Stimulated activated CD4-positive, alpha-beta T cell treated with anti-CD3 and anti-CD28 coated beads, Interleukin-12 subunit alpha, Interleukin-12 subunit beta, amount 100 ng/mL, for 4 hours (primary cell): ENCODE measurements at regions not wholly inside any gene's neighbourhood (a gene's known extent, or its start where the extent isn't known, plus 50 kb on each side); places are given as distances from the start of the nearest gene placed in this dataset.

Source experiments
- DNase-seq: peaks from one replicate; pipeline ENCODE4 v3.0.0-alpha.2; 2020

GRCh38 chr16:79365702-79366101, 234.8 kb downstream of the MAF start:
- DNase-seq = no peak

- no peak for DNase-seq
Observed at GRCh38 chr16:79363484-79363883, 237.1 kb downstream of the MAF start.

- no peak for DNase-seq
Observed at GRCh38 chr16:79363035-79363434, 237.5 kb downstream of the MAF start.

GRCh38 chr16:79362300-79362970, 238.1 kb downstream of the MAF start:
- DNase-seq = no peak

GRCh38 chr16:79361132-79361751, 239.3 kb downstream of the MAF start:
- no peak for DNase-seq

GRCh38 chr16:79360267-79360666, 240.3 kb downstream of the MAF start:
- DNase-seq = no peak

- DNase-seq = no peak
Observed at GRCh38 chr16:79359082-79359481, 241.5 kb downstream of the MAF start.

GRCh38 chr16:79358188-79358587, 242.3 kb downstream of the MAF start:
- DNase-seq = no peak

- no peak for DNase-seq
Observed at GRCh38 chr16:79355600-79356358, 244.8 kb downstream of the MAF start.

- DNase-seq = no peak
Observed at GRCh38 chr16:79351927-79352326, 248.6 kb downstream of the MAF start.

GRCh38 chr16:79349803-79350202, 250.7 kb downstream of the MAF start:
- no peak for DNase-seq

- no peak for DNase-seq
Observed at GRCh38 chr16:79348521-79349306, 251.8 kb downstream of the MAF start.

GRCh38 chr16:79347277-79347676, 253.3 kb downstream of the MAF start:
- DNase-seq = no peak

GRCh38 chr16:79339863-79340262, 260.7 kb downstream of the MAF start:
- no peak for DNase-seq

- no peak for DNase-seq
Observed at GRCh38 chr16:79337906-79338305, 262.6 kb downstream of the MAF start.

- DNase-seq = no peak
Observed at GRCh38 chr16:79336437-79337229, 263.9 kb downstream of the MAF start.

GRCh38 chr16:79334127-79334526, 266.4 kb downstream of the MAF start:
- peak; percentile 21 for DNase-seq

GRCh38 chr16:79331066-79331465, 269.5 kb downstream of the MAF start:
- no peak for DNase-seq

GRCh38 chr16:79329967-79330366, 270.6 kb downstream of the MAF start:
- DNase-seq = no peak

- no peak for DNase-seq
Observed at GRCh38 chr16:79329166-79329521, 271.4 kb downstream of the MAF start.

- no peak for DNase-seq
Observed at GRCh38 chr16:79328402-79329165, 272.0 kb downstream of the MAF start.

GRCh38 chr16:79327836-79328235, 272.7 kb downstream of the MAF start:
- no peak for DNase-seq
